ENCODE measurements at regions not wholly inside any gene's neighbourhood (a gene's known extent, or its start where the extent isn't known, plus 50 kb on each side); places are given as distances from the start of the nearest gene placed in this dataset.

DNA sequence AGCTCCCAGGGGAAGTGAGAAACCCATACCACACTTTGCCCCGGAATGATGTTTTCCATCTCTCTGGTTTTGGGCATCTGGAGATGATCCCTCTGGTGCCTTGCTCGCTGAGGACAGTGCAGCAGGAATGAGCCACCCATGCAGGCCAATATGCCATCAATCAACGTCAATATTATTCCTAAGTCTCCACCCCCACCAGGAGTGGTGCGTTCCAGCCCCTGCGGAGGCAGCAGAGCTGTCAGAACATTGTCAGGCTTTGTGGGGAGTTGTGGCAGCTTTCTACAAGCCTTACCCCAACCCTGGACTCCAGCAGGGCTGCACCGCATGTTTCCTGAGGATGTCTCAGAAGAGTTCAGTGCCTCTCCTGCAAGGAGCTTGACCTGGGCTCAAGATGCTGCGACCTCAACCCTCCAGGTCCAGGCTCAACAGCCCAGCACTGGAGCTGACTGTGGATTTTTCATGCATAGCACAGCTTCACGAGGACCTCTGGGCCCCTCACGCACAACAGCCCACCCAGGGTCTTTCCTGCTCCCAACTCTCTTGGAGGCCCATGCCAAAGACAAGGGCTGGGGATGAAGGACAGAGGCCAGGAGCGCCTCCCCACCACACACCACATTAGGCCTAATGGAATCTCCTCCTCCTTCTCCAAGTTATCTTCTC lies 67.5 kb downstream of the PSMG1 start:
- DNase-seq (ENCODE audit: low spot score), result no peak
- Mint-ChIP-seq H3K4me1 (ENCODE audit: unreplicated experiment) (peaks cover 24% of the 10 kb centered on the region), H3K27me3 (ENCODE audit: unreplicated experiment) (peaks cover 5% of the 10 kb centered on the region), H3K4me3 (ENCODE audit: unreplicated experiment) (peak overlapping the region; percentile 39), H3K9me3 (ENCODE audit: unreplicated experiment) (no peaks in the 10 kb centered on the region), H3K27ac (ENCODE audit: unreplicated experiment) (no peak overlapping the region), H3K36me3 (ENCODE audit: low read depth, unreplicated experiment) (peaks cover 3% of the 10 kb centered on the region)
- TF ChIP-seq, protein P1, sequence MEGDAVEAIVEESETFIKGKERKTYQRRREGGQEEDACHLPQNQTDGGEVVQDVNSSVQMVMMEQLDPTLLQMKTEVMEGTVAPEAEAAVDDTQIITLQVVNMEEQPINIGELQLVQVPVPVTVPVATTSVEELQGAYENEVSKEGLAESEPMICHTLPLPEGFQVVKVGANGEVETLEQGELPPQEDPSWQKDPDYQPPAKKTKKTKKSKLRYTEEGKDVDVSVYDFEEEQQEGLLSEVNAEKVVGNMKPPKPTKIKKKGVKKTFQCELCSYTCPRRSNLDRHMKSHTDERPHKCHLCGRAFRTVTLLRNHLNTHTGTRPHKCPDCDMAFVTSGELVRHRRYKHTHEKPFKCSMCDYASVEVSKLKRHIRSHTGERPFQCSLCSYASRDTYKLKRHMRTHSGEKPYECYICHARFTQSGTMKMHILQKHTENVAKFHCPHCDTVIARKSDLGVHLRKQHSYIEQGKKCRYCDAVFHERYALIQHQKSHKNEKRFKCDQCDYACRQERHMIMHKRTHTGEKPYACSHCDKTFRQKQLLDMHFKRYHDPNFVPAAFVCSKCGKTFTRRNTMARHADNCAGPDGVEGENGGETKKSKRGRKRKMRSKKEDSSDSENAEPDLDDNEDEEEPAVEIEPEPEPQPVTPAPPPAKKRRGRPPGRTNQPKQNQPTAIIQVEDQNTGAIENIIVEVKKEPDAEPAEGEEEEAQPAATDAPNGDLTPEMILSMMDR (IDR thresholded peaks at IDR 0.05; ENCODE audit: unreplicated experiment), result no peak

DNA sequence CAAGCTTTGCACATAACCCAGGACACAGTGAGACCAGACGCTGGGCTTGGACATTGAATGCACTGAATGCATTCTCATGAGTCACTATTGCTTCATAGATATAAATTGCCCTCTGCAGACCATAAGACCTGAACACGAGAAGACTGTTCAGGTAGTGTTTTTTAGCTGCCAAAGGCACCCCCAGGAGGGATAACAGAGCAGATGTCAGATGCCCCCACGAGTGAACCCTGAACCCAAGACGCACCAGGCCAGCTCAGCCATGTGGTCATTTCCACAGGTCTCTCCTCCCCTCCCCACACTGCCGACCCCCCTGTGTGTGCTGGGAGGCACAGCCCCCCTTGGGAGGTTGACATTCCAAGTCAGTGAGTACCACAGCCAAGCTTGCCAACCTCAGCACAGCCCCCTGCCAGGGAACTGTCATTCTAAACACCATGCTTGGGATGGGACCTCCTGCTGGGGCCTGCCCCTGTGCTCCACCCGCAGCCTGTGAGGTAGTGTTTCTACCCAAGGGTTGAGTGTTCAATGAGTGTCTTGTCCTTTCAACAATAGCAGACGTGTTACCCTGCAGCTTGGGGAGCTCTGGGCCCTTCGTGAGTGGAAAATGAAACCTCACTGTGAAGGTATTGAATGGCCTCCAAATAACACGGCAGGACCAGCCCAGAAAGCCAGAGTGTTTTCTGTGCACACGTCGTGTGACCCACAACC lies 68.2 kb downstream of the PSMG1 start:
- TF ChIP-seq, protein P1 (IDR thresholded peaks at IDR 0.05; ENCODE audit: unreplicated experiment), result no peak
- peaks cover 5% of the 10 kb centered on the region for H3K27me3 Mint-ChIP-seq (ENCODE audit: unreplicated experiment)
- H3K4me3 Mint-ChIP-seq (ENCODE audit: unreplicated experiment), result no peak overlapping the region
- no peak overlapping the region for H3K27ac Mint-ChIP-seq (ENCODE audit: unreplicated experiment)
- no peaks in the 10 kb centered on the region for H3K9me3 Mint-ChIP-seq (ENCODE audit: unreplicated experiment)
- DNase-seq (ENCODE audit: low spot score), result no peak
- peaks cover 17% of the 10 kb centered on the region for H3K4me1 Mint-ChIP-seq (ENCODE audit: unreplicated experiment)
- peaks cover 3% of the 10 kb centered on the region for H3K36me3 Mint-ChIP-seq (ENCODE audit: low read depth, unreplicated experiment)

DNA sequence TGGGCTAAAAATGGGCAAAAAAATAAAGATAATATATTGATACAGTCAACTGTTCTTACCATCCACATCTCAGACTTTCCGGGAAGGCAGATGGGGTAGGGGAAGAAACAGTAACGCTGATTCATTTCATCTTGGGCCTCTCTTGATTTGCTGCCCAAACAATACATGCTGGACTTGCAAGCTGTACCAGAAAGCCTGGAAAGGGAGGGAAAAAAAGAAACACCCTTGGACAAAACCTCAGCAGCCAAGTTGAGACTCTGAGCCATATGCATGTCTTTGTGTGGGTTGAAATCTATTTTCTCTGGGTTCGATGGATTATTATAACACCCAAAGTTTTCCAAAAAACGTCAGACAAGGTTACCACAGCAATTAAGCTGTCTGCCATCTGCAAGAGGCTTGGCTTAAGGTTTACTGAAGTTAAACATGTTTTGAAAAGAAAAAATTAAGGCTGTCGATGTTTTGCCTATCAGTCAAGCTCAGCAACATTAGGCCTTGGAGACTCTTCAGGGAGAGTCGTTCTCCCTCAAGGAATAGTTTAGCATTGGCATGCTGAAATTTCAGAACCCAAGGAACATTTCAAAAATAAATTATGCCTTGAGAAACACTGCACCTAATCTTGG lies 71.2 kb downstream of the PSMG1 start:
- Mint-ChIP-seq H3K27me3 (ENCODE audit: unreplicated experiment) (peaks cover 3% of the 10 kb centered on the region), H3K4me3 (ENCODE audit: unreplicated experiment) (no peak overlapping the region), H3K36me3 (ENCODE audit: low read depth, unreplicated experiment) (no peaks in the 10 kb centered on the region), H3K9me3 (ENCODE audit: unreplicated experiment) (no peaks in the 10 kb centered on the region), H3K4me1 (ENCODE audit: unreplicated experiment) (peaks cover 3% of the 10 kb centered on the region), H3K27ac (ENCODE audit: unreplicated experiment) (no peak overlapping the region)
- TF ChIP-seq, protein P1 (IDR thresholded peaks at IDR 0.05; ENCODE audit: unreplicated experiment), result no peak
- DNase-seq (ENCODE audit: low spot score), result no peak

DNA sequence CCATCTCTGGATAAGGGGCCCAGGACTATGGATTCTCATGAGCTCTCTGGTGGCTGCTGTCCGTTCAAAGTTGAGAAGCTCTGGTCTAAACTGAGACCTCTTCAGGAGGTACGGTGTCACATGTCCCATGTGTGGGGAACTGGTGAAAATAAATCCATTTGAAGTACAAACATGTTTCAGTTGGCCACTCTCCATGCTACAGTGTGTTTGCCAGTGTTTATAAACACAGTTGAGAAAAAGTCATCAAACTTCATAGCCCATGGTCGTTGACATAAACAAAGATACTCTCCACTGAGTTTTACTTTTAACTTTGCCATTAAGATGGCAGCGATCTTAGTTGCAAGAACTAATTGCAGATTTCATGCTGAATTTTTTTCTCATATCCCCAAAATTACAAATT lies 72.8 kb downstream of the PSMG1 start:
- no peak overlapping the region for H3K27ac Mint-ChIP-seq (ENCODE audit: unreplicated experiment)
- peaks cover 2% of the 10 kb centered on the region for H3K27me3 Mint-ChIP-seq (ENCODE audit: unreplicated experiment)
- H3K4me1 Mint-ChIP-seq (ENCODE audit: unreplicated experiment), result peaks cover 6% of the 10 kb centered on the region
- DNase-seq (ENCODE audit: low spot score), result no peak
- H3K9me3 Mint-ChIP-seq (ENCODE audit: unreplicated experiment), result no peaks in the 10 kb centered on the region
- H3K4me3 Mint-ChIP-seq (ENCODE audit: unreplicated experiment), result no peak overlapping the region
- TF ChIP-seq, protein P1 (IDR thresholded peaks at IDR 0.05; ENCODE audit: unreplicated experiment), result no peak
- H3K36me3 Mint-ChIP-seq (ENCODE audit: low read depth, unreplicated experiment), result no peaks in the 10 kb centered on the region
